ENCODE measurements at regions not wholly inside any gene's neighbourhood (a gene's known extent, or its start where the extent isn't known, plus 50 kb on each side); places are given as distances from the start of the nearest gene placed in this dataset.

GRCh38 chr13:59103004-59103768 is 1060.5 kb downstream of the DIAPH3 start:
- TF ChIP-seq CTCF (IDR thresholded peaks at IDR 0.05; ENCODE audit: insufficient read depth, low read length), result no peak
- TF ChIP-seq GABPA (IDR thresholded peaks at IDR 0.05; ENCODE audit: low read depth), result no peak
- TF ChIP-seq, protein P1, sequence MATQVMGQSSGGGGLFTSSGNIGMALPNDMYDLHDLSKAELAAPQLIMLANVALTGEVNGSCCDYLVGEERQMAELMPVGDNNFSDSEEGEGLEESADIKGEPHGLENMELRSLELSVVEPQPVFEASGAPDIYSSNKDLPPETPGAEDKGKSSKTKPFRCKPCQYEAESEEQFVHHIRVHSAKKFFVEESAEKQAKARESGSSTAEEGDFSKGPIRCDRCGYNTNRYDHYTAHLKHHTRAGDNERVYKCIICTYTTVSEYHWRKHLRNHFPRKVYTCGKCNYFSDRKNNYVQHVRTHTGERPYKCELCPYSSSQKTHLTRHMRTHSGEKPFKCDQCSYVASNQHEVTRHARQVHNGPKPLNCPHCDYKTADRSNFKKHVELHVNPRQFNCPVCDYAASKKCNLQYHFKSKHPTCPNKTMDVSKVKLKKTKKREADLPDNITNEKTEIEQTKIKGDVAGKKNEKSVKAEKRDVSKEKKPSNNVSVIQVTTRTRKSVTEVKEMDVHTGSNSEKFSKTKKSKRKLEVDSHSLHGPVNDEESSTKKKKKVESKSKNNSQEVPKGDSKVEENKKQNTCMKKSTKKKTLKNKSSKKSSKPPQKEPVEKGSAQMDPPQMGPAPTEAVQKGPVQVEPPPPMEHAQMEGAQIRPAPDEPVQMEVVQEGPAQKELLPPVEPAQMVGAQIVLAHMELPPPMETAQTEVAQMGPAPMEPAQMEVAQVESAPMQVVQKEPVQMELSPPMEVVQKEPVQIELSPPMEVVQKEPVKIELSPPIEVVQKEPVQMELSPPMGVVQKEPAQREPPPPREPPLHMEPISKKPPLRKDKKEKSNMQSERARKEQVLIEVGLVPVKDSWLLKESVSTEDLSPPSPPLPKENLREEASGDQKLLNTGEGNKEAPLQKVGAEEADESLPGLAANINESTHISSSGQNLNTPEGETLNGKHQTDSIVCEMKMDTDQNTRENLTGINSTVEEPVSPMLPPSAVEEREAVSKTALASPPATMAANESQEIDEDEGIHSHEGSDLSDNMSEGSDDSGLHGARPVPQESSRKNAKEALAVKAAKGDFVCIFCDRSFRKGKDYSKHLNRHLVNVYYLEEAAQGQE (IDR thresholded peaks at IDR 0.05; ENCODE audit: insufficient replicate concordance, low read depth), result no peak
- TF ChIP-seq POLR2AphosphoS5 (IDR thresholded peaks at IDR 0.05; ENCODE audit: low read depth), result no peak
- TF ChIP-seq SPI1 (IDR thresholded peaks at IDR 0.05; ENCODE audit: borderline replicate concordance, low read depth), result no peak

All from HL-60 (cell line).